C4-2B (cell line): ENCODE measurements at regions not wholly inside any gene's neighbourhood (a gene's known extent, or its start where the extent isn't known, plus 50 kb on each side); places are given as distances from the start of the nearest gene placed in this dataset.

Experiments
- H3K27ac ChIP-seq: fragments of 450-650 bp; 2 replicates; pipeline ENCODE4 v1.5.1; 2017
- CTCF ChIP-seq: fragments of 450-650 bp; conservative IDR thresholded peaks from 2 replicates; pipeline ENCODE4 v1.5.1; 2017; ENCODE audit warnings: mild to moderate bottlenecking
- ZFX ChIP-seq: fragments of 450-650 bp; IDR thresholded peaks from 2 replicates; pipeline ENCODE4 v1.6.1; 2017

- TF ChIP-seq ZFX = no peak
- TF ChIP-seq CTCF = no peak
- no peak overlapping the region for H3K27ac ChIP-seq
Observed at GRCh38 chr12:124706363-124706762, 139.0 kb upstream of the NCOR2 start.

- TF ChIP-seq CTCF = no peak
- no peak overlapping the region for H3K27ac ChIP-seq
Observed at GRCh38 chr12:124705545-124706138, 138.2 kb upstream of the NCOR2 start.

GRCh38 chr12:124704619-124705018, 137.2 kb upstream of the NCOR2 start:
- no peak for TF ChIP-seq CTCF
- no peak for TF ChIP-seq ZFX
- H3K27ac ChIP-seq = no peak overlapping the region

- H3K27ac ChIP-seq = no peak overlapping the region
- no peak for TF ChIP-seq CTCF
- TF ChIP-seq ZFX = no peak
Observed at GRCh38 chr12:124703856-124704255, 136.4 kb upstream of the NCOR2 start.

- H3K27ac ChIP-seq = no peak overlapping the region
- TF ChIP-seq ZFX (no peak), CTCF (no peak)
Observed at GRCh38 chr12:124702736-124703135, 135.3 kb upstream of the NCOR2 start.

GRCh38 chr12:124700810-124701592, 133.6 kb upstream of the NCOR2 start:
- no peak overlapping the region for H3K27ac ChIP-seq
- no peak for TF ChIP-seq ZFX
- no peak for TF ChIP-seq CTCF

- no peak overlapping the region for H3K27ac ChIP-seq
- TF ChIP-seq CTCF (no peak), ZFX (no peak)
Observed at GRCh38 chr12:124699909-124700308, 132.5 kb upstream of the NCOR2 start.
